ENCODE measurements at regions not wholly inside any gene's neighbourhood (a gene's known extent, or its start where the extent isn't known, plus 50 kb on each side); places are given as distances from the start of the nearest gene placed in this dataset.
"Not testable (repeated sequence)": the region's sequence is repeated elsewhere in the genome, so short reads cannot be mapped to it uniquely, and the experiment has no call there.

- H3K36me3 ChIP-seq = no peaks in the 10 kb centered on the region
- H3K4me3 ChIP-seq = no peak overlapping the region
- H3K9me3 ChIP-seq = no peaks in the 10 kb centered on the region
- no peak overlapping the region for H3K27ac ChIP-seq
- H3K4me1 ChIP-seq = no peaks in the 10 kb centered on the region
- intact Hi-C loops (cut with DNase I; ENCODE audit: low total_unique reads) (no loop called here), in situ Hi-C loops (cut with MboI; ENCODE audit: low sequenced_read_pairs in 4 of 4) (no loop called here)
- TF ChIP-seq, protein P1, sequence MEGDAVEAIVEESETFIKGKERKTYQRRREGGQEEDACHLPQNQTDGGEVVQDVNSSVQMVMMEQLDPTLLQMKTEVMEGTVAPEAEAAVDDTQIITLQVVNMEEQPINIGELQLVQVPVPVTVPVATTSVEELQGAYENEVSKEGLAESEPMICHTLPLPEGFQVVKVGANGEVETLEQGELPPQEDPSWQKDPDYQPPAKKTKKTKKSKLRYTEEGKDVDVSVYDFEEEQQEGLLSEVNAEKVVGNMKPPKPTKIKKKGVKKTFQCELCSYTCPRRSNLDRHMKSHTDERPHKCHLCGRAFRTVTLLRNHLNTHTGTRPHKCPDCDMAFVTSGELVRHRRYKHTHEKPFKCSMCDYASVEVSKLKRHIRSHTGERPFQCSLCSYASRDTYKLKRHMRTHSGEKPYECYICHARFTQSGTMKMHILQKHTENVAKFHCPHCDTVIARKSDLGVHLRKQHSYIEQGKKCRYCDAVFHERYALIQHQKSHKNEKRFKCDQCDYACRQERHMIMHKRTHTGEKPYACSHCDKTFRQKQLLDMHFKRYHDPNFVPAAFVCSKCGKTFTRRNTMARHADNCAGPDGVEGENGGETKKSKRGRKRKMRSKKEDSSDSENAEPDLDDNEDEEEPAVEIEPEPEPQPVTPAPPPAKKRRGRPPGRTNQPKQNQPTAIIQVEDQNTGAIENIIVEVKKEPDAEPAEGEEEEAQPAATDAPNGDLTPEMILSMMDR (IDR thresholded peaks at IDR 0.05 in 4 of 5, conservative IDR thresholded peaks at IDR 0.05 in 1 of 5) = no peak
- no peak for TF ChIP-seq POLR2A (IDR thresholded peaks at IDR 0.05)
- ATAC-seq (no peak), DNase-seq (no peak)
- no peaks in the 10 kb centered on the region for H3K27me3 ChIP-seq
Measured at GRCh38 chr6:8934318-8934717, 499.0 kb upstream of the SLC35B3 start.

DNA sequence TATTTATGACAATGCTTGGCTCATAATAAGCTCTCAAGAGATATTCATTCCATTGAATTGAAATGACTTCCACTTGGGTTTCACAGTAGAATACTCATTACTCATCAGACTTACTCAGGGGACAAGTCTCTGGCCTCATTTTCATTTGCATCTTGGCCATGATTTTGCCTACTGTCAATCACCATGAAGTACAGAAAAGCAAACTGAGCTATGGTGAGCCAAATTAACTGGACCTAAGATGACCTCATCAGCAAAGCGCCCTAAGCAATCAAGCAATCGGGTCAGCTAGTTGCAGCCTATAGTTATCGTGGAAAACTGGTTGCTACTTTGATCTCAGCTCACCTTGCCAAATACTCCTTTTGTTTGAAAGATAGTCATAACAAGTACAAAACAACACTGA lies 494.7 kb upstream of the SLC35B3 start:
- no peak for ATAC-seq
- no peaks in the 10 kb centered on the region for H3K27me3 ChIP-seq
- H3K36me3 ChIP-seq = no peaks in the 10 kb centered on the region
- H3K9me3 ChIP-seq = no peaks in the 10 kb centered on the region
- TF ChIP-seq, protein P1 (IDR thresholded peaks at IDR 0.05 in 4 of 5, conservative IDR thresholded peaks at IDR 0.05 in 1 of 5) = no peak
- TF ChIP-seq POLR2A (IDR thresholded peaks at IDR 0.05) = no peak
- intact Hi-C loops (cut with DNase I; ENCODE audit: low total_unique reads) = no loop called here
- DNase-seq = no peak
- H3K4me1 ChIP-seq = no peaks in the 10 kb centered on the region
- in situ Hi-C loops (cut with MboI; ENCODE audit: low sequenced_read_pairs in 4 of 4) = no loop called here
- H3K27ac ChIP-seq = no peak overlapping the region
- H3K4me3 ChIP-seq = no peak overlapping the region

DNA sequence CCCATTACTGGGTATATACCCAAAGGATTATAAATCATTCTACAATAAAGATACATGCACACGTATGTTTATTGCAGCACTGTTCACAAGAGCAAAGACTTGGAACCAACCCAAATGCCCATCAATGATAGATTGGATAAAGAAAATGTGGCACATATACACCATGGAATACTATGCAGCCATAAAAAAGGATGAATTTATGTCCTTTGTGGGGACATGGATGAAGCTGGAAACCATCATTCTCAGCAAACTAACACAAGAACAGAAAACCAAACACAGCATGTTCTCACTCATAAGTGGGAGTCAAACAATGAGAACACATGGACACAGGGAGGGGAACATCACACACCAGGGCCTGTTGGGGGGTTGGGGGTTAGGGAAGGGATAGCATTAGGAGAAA lies 484.9 kb upstream of the SLC35B3 start:
- intact Hi-C loops (cut with DNase I; ENCODE audit: low total_unique reads) = not testable (repeated sequence)

DNA sequence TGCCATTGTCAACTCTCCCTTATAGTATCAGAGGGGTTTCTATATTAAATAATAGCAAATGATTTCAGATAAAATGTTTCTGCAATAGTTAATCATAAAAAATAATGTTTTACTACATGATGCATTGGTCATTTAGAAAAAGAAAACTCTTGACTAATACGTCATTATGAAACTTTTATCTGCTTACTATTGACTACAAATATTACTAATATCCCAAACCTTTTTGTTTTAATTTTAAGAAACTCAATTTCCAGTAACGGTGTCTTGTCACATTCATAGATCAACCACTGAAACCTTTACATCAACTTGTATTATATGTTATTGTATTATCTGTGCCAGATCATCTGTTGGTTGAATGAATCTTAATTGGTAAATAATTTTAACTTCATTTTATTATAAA lies 482.9 kb upstream of the SLC35B3 start:
- H3K36me3 ChIP-seq = no peaks in the 10 kb centered on the region
- DNase-seq (no peak), ATAC-seq (no peak)
- H3K4me1 ChIP-seq = no peaks in the 10 kb centered on the region
- H3K27me3 ChIP-seq = no peaks in the 10 kb centered on the region
- no peak overlapping the region for H3K4me3 ChIP-seq
- H3K9me3 ChIP-seq = no peaks in the 10 kb centered on the region
- in situ Hi-C loops (cut with MboI; ENCODE audit: low sequenced_read_pairs in 4 of 4) = no loop called here
- no peak for TF ChIP-seq POLR2A (IDR thresholded peaks at IDR 0.05)
- TF ChIP-seq, protein P1 (IDR thresholded peaks at IDR 0.05 in 4 of 5, conservative IDR thresholded peaks at IDR 0.05 in 1 of 5) = no peak
- intact Hi-C loops (cut with DNase I; ENCODE audit: low total_unique reads) = no loop called here
- no peak overlapping the region for H3K27ac ChIP-seq

More for the DNA sequence above, 484.9 kb upstream of the SLC35B3 start:
- H3K36me3 ChIP-seq; H3K9me3 ChIP-seq; H3K4me3 ChIP-seq; ATAC-seq; H3K27ac ChIP-seq; H3K27me3 ChIP-seq; H3K4me1 ChIP-seq; DNase-seq; in situ Hi-C loops (cut with MboI; ENCODE audit: low sequenced_read_pairs in 4 of 4): not testable (repeated sequence)

DNA sequence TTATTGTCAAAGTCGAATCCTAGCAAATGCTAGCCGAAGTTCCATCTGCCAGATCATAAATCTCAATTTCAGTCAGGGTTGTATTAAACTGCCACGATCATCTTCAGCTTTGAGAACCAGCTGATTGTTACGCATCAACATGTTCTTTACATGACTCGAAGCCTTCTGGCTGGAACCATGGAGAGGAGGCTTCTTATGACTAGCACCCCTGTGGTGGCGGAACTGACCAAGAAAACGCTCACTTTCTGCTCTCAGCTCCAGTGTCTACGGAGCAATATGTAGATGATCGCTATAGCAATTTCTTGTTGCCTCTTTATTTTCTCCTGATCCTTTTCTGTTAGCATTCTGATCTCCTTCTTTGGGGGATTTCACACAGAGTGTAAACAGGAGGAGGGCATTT lies 479.4 kb upstream of the SLC35B3 start:
- in situ Hi-C loops (cut with MboI; ENCODE audit: low sequenced_read_pairs in 4 of 4) = no loop called here
- H3K4me3 ChIP-seq = no peak overlapping the region
- TF ChIP-seq, protein P1 (IDR thresholded peaks at IDR 0.05 in 4 of 5, conservative IDR thresholded peaks at IDR 0.05 in 1 of 5) = no peak
- no peaks in the 10 kb centered on the region for H3K36me3 ChIP-seq
- no peak for ATAC-seq
- no peaks in the 10 kb centered on the region for H3K4me1 ChIP-seq
- H3K9me3 ChIP-seq = peaks cover 0 to 4% (median 0%) of the 10 kb centered on the region in 3 donors
- DNase-seq = no peak
- intact Hi-C loops (cut with DNase I; ENCODE audit: low total_unique reads) = no loop called here
- H3K27ac ChIP-seq = no peak overlapping the region
- H3K27me3 ChIP-seq = no peaks in the 10 kb centered on the region

Measured in gastrocnemius medialis (tissue), 4 donors.